NCI-H446 treated with DMSO at 0.1 percent for 48 hours (cell line): ENCODE measurements at regions not wholly inside any gene's neighbourhood (a gene's known extent, or its start where the extent isn't known, plus 50 kb on each side); places are given as distances from the start of the nearest gene placed in this dataset.

Source experiments
- DNase-seq: peaks from one replicate; lab custom pipeline; 2025; lab: John Stamatoyannopoulos, UW

DNA sequence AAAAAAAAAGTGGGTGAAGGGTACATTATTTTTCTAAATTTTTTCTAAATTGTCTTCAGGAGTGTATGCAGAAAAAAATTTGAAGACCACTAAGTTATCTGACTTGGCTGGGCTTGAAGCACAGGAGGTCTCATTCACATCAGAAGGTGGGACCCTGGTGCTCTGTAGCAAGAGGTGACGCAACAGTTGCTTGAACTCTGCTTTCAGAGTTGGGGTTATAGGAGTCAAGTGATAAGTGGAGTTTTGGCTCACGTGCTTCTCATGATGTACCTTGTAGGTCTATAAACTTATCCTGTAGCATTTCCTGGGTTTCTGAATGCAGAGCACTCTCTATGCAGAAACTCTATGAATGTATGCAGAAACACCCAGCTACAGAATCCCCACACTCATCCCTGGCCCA is 58.5 kb upstream of the FOXC1 start:
- no peak for DNase-seq

DNA sequence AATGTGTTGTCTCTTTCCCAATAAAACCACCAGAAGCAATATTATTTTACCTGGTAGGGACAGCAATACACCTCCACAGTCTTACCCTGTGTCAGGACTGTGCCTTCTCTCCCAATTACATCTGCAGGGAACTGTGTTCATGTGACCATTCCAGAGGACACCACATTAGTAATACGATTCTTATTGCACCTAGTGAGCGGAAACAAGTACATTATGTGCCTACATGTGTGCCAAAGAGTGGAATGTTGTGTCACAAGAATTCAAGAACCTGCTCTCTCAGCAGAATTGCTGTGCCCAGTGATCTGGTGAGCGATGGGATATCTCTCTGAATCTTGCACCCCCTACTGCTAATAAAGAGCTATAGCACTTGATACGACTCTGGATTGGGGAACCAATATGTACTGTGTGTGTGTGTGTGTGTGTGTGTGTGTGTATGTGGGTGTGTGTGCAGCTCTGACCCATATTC is 57.4 kb upstream of the FOXC1 start:
- DNase-seq, result no peak

DNA sequence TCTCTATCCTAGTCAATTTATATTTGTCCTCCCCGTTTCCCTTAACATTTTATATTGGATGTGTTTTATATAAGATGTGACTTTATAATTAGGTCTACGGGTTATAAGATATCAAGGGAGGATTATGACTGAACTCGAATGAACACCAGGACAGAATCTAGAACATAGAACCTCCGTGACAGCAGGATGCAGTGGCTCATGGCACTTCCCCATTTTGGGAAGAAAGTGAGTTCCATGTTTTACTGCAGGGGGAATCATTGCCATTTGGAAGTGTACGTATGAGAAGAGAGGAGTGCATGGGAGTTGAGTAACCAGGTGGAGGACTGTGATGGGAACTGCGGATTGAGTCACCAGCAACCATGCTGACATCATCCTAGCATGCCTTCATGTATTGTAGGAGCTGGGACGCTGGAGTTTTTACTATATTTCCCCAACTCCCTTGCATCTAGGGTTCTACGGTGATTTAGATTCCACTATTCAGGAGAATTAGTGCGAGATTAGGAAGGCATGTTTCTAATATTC is 56.1 kb upstream of the FOXC1 start:
- no peak for DNase-seq

DNA sequence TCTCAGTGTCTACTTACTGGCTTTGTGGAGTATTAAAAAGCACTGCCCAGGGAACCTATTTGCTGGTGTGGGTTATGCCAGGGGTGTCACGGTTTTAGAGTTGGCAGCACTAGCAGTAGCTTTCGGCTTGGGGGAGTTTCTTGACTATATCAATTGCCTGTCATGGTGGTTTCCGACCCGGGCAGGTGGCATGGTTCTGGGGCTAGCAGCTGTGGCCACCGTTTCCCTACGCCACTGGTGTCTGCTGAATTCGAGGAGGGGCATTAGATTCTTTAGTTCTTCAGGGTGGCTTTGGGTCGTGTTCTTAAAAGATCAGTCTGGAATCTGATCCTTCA is 55.6 kb upstream of the FOXC1 start:
- DNase-seq, result no peak

DNA sequence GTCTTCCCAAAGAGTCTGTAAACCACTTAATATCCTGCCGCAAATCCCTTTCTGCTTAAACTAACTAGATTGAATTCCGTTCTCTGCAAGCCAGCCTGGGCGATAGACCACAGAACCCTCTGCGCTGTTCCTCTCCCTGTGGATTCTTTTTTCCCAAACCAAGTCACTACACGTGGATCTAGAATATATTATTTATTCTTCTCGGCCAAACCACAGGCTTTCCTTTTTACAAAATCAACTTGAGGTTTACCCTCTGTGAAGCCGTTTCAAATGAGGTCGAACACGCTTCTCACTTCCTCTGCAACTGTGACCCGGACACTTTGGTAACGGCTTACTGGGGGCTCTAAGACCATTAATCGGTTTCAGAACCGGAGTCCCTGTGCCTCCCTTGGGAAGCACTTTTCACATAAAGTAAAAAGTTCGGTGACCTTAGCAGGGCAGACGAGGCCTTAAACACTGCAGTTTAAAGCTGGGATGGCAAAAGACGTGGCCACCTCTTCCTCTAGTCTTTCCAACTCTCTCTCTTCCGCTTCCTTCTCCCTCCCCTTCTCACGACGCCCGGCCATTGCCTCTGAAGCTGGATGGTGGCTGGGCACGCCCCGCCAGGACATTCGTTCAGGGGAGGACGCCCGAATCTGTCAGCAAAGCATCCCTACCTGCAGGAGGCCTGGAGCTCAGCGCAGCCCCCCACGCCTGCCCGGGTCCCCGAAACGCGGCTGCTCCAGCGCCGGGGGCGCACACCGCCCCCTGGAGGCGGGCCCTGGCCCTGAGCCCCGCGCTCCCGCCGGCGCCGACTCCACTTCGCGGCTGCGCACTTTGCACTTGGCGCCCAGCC is 55.0 kb upstream of the FOXC1 start:
- peak; percentile 9 for DNase-seq

DNA sequence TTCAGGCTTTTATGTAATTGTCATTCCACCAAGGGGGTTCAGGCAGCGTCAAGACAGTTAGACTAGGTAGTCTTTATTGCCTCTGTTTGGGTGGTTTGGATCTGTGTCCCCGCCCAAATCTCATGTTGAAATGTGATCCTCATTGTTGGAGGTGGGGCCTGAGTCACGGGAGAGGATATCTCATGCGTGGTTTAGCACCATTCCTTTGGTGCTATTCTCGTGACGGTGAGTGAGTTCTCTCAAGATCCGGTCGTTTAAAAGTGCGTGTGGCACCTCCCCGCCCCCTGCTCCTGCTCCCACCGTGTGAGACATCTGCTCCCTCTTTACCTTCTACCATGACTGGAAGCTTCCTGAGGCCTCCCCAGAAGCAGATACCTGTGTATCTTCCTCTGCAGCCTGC is 51.3 kb upstream of the FOXC1 start:
- no peak for DNase-seq
